ENCODE measurements at regions not wholly inside any gene's neighbourhood (a gene's known extent, or its start where the extent isn't known, plus 50 kb on each side); places are given as distances from the start of the nearest gene placed in this dataset.
A peak's percentile ranks its signal among the peaks of the same experiment; 100 is the strongest.

DNA sequence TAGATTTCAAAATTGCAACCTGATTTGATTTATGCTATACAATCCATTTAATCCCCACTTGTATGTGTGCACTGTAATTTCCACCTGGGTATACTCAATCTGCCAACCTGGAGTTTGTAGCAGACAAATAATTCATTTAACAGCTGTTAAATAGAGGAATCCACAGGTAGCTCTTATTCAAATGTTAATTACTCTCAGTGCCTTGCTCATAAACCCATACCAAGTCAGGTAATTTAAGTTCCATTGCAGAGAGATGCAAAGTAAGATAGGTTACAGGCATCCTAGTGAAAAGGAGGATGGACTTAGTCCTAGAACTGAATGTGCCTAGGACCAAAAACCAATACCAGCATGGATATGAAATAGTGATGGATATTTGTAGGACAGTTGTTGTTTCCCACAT lies 674.2 kb downstream of the TBL1XR1 start:
- DNase-seq, result peak; percentile 91

DNA sequence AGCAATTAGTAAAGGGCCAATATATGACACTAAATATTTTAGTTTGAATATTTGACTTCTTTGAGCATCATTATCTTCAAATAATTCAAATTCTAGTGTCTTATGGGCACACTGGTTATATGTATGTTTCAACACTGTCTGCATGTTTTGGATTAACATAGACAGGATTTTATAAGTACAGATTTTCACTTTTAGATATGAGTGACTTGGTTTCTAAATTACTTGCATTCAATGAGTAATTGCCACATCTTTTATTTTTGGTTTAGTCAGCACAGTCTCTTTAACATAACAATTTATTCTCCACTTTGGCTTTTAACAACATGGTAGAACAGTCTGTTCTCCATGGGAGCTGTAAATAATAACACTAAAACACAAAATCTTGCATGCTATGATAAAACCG lies 674.8 kb downstream of the TBL1XR1 start:
- no peak for DNase-seq

GRCh38 chr3:176521531-176522175 lies 675.6 kb downstream of the TBL1XR1 start:
- no peak for DNase-seq

GRCh38 chr3:176514297-176514696 lies 683.0 kb downstream of the TBL1XR1 start:
- peak; percentile 70 for DNase-seq

DNA sequence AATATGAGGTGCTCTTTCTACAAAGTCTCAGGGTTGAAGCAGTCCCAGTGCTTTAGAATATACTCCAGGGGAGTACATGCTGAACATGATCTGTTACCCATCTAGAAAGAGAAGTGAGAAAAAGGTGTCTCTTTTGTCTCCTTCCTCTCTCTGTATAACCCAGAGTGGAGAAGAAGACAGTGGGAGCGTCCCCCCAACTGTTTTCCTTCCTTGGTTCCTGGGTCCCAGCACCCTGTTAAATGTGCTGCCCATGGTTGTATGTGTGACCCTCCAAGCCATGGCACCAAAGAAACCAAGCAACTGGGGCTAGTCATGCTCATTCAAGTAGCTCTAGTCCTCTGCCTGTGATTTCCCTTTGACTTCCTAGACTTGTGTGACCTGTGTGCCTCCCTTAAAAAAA lies 683.7 kb downstream of the TBL1XR1 start:
- DNase-seq, result peak; percentile 16

DNA sequence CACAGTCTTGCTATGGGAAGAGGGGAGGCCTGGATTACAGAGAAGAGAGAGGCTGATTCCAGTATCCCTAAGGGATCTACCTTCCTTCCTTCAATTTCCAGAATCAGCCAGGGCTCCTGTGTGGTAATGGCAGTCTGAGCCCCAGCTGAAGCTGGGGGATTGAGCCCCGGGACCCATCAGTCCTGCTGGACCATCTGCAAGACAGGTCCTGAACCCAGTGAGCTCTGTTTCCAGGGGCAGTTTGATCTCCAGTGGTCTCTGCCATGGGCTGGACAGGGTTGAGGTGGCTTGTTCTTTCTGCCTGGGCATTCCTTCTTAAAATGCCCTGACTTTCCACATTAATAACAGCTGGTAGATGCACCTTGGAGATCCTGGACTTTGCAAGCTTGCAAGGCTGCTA lies 685.2 kb downstream of the TBL1XR1 start:
- no peak for DNase-seq

- DNase-seq, result no peak
Observed at GRCh38 chr3:176510097-176510496, 687.2 kb downstream of the TBL1XR1 start.

DNA sequence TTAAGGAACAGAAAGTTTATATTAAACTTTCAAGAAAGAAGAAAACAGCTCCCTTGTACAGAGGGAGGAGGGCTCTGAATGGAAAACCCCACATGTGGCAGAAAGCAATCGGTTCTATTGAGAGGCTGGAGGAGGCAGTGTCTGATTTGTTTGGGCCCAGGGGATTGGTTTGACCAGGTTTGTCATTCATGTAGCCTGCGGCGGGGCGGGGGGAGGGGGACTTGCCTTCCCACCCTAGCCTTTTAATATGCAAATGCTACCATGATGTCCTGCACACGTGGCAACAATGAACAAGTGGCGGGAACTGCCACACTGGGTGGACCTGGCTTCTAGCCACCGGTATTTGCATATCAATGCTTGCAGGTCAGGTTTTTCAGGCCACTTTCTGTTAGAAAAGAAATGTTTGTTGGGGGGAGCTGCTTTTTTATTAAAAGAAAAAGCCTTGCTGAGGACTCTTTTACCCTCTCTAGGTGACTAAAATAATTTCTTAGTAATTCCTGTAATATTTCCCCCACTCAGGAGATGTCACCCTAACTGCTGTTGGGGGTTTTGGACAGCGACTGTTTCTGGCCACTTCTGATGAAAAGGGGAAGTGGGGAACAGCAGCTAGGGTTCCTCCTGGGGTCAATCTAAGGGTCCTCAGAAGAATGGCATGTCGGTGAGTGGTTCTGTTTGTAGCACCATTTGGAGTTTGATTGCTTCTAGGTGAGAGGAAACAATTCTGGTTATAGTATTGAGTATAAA lies 691.2 kb downstream of the TBL1XR1 start:
- DNase-seq, result no peak

DNA sequence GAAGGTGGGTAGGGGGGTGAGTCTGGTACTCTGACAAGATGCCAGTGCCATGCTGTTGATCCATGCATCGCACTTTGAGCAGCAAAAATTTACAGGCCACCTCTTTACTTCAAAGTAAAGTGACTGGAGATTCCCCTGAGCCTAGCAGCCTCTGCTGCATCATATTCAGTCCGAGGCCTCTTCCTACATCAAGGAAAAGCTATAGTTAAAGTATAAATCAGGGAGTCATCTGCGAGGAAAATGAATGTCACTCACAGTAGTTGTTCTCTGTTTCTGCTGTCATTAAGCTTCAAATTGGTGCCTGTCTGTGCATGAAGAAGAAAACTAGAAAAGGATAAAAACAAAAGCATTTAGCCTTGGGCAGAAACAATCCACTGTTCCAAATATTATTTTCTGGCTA lies 706.2 kb downstream of the TBL1XR1 start:
- no peak for DNase-seq

- DNase-seq, result no peak
Observed at GRCh38 chr3:176490357-176490756, 706.9 kb downstream of the TBL1XR1 start.

DNA sequence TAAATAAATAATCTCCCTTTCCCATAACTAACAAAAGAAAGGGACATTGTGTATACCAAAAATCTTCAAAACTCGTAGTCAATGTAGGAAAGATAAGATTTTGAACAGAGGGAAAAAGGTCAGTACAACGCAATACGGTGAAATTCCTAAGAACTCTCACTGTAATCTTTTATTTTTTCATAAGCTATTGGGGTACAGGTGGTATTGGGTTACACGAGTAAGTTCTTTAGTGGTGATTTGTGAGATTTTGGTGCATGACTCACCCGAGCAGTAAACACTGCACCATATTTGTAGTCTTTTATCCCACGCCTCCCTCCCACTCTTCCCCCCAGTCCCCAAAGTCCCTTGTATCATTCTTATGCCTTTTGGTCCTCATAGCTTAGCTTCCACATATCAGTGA lies 718.0 kb downstream of the TBL1XR1 start:
- no peak for DNase-seq

DNA sequence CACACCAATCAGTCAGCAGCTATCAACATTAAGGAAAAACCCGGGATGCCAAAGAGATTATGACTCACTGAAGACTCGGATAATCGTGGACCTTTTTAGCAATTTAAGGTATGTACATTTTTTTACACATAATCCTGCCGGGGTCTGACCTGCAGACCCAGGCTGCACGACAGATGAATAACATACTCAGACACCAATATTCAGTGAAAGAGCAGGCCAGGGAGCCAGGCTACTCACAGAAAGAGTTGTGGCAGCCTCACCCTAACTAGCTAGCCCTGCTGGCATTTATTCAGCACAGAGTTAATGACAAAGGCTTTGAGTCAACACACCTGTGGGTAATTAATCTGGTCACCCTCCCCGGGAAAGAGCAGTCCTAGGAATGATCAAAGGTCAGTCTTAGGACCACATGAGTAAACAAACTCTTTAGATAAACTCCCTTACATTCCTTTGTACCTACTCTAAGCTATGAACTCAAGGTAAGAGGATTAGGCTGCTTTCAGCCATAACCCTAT lies 727.5 kb downstream of the TBL1XR1 start:
- no peak for DNase-seq

GRCh38 chr3:176463610-176464009 lies 733.7 kb downstream of the TBL1XR1 start:
- DNase-seq, result no peak

DNA sequence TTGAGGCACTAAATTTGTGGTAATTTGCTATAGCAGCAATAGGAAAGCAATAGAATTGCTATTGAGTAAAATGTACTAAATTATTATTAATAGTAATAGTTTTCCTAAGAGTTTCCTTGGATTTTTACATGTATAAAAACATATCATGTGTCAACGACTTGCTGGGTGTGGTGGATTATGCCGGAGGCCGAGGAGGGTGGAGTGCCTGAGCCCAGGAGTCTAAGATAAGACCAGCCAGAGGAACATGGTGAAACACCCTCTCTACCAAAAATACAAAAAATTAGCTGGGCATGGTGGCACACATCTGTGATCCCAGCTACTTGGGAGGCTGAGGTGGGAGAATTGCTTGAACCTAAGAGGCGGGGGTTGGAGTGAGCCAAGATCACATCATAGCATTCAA lies 749.9 kb downstream of the TBL1XR1 start:
- DNase-seq, result no peak

DNA sequence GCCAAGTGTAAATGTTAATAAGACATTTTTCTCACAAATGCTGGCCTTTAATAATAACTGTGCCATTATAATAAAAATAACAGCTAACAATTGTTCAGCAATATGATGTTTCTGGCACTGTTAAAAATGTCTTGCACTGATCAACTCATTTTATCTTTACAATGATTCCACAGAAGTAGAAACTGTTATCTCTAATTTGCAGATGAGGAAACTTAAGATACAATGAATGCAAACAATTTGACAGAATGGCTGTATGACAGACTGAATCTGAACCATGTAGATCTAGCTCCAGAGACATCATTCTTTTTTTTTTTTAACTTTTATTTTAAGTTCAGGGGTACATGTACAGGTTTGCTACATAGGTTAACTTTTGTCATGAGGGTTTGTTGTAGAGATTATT lies 755.0 kb downstream of the TBL1XR1 start:
- DNase-seq, result no peak

DNA sequence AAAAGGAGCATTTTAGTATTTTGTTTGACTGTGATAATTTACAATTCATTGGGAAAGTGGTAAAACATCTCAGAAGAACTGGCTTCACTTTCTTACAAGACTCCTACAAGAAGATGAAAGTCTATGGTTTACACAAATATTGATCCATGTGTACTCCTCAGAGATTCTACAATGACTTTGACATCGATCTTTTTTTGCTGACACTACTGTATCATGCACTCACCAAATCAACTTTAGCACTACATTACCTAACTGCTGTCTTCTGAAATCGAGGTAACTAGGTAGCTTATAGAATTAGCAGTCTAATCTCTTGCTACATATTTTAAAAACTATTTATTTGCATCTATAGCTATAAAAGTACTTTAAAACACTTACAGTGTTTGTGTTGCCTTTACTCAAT lies 757.6 kb downstream of the TBL1XR1 start:
- no peak for DNase-seq

GRCh38 chr3:176431991-176432390 lies 765.3 kb downstream of the TBL1XR1 start:
- DNase-seq, result no peak

DNA sequence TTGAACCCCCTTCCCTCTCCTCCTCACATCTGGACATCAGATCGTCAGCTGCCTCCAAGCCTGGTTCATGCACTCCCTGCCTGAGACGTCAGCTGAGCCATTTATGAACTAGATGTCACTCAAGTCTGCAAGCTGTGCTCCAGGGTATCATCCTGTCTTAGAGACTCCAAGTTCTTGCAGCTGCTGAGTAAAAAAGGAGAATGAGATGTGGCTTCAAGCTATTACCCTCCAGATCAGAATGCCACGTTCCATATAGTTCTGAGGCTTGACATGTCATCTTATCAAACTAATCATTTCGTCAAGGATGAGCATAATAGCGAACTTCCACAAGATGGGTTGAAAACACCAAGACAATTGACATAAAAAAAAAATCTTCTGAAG lies 766.3 kb downstream of the TBL1XR1 start:
- peak; percentile 22 for DNase-seq

DNA sequence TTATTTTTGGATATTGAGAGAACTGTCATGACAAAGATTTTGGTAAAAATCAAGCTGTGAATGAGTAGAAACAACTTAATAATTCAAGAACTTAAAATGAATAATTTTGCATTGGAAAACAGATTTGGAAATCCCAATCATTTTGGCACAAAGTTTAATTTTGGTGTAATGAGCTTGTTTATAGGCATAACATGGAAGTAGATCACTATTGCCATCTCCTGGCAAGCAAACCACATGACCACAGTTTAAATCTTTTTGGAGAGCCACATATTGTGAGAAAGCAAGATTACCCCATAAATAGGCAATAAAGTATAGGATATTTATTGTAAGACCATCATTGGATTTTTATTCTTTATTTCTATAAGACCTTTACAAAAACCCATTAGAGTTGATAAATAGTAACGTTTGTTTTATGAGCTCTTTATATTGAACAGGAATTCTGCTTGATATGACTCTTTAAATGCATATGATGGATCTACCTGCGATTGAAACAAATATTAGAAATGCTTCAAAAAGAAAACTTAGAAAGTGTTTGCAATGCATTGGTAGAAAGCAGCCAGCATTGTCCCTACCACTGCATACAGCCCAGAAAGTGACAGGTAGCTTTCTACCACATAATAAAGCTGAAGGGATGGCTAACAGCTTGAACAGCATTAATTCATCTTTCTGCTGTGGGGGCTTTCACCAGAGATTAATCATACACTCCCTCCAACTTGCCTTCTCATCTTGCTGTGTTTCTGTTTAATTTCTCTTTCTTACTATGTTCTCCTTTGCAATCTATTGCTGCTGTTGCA lies 766.8 kb downstream of the TBL1XR1 start:
- peak; percentile 75 for DNase-seq

DNA sequence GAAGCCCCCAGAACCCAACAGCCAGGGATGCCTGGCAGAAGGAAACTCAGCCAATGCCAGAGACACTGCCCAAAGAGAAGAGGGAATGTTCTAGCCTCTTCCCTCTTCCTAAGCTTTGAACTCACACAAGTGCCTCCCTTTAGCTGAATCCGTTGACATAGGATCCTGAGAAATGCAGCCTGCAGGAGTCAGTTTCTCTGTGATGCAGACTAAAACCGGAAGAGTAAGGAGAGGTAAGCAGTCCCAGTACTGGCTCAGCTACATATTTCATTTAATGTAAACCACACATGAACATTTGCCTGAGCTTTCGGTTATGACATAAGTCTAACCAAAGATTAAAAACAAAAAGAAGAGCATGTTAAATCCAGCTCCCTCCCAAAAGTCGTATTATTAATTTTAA lies 768.7 kb downstream of the TBL1XR1 start:
- no peak for DNase-seq

GRCh38 chr3:176426371-176426770 lies 770.9 kb downstream of the TBL1XR1 start:
- no peak for DNase-seq

- no peak for DNase-seq
Observed at GRCh38 chr3:176416870-176417269, 780.4 kb downstream of the TBL1XR1 start.

DNA sequence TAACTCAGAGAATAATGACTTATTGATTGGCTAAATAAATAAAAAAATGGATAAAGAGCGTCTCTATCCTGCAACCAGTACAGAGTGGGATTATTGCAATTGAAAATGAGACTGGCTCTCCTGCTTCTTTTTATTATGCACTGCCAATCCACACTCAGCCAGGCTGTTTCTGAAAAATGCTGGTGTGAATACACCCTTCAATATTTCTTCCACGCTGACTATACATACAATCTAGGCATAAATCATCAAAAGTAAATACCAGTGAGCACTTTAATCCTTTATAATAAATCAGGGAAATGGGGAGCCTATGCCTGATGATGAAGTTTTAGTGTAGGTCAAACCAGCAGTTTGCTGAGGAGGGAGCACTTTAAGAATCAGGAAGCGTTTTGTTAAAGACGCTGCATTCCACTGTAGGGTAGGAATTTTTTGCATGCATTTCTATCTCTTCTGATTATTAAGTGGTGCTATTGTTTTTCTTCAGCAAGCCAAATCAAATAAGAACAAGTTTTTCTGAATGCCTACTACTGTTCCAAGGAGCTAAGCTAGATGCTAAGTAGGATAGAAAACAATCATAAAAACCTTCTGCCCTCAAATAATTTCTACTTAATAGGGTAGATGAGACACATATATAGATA lies 781.5 kb downstream of the TBL1XR1 start:
- no peak for DNase-seq

Data from NCI-H69 (cell line).